AG04450 (cell line): ENCODE measurements at regions not wholly inside any gene's neighbourhood (a gene's known extent, or its start where the extent isn't known, plus 50 kb on each side); places are given as distances from the start of the nearest gene placed in this dataset.

ENCODE experiments used
- CTCF ChIA-PET: fragments of 300-600, 350-600 bp; formaldehyde crosslinking; extraction: SDS; loops from one replicate; lab custom pipeline; 2022; ENCODE audit warnings: antibody characterized with exemption, inconsistent platforms; lab: Charles Lee
- POLR2A ChIA-PET: fragments of 350-600 bp; formaldehyde crosslinking; extraction: SDS; loops from one replicate; lab custom pipeline; 2021; ENCODE audit warnings: antibody characterized with exemption, inconsistent platforms; lab: Yijun Ruan, JAX
- DNase-seq: peaks from one replicate; pipeline ENCODE4 v3.0.0-alpha.2; 2011; ENCODE audit warnings: low read depth, low spot score
- H3K27ac ChIP-seq: one replicate; pipeline ENCODE4 v1.5.1; 2012; ENCODE audit warnings: low read depth, low read length, control low read depth
- H3K27me3 ChIP-seq: one replicate; pipeline ENCODE4 v1.6.0; 2012; ENCODE audit warnings: low read length; ENCODE audit not compliant: control insufficient read depth, insufficient read depth
- H3K4me3 ChIP-seq: 2 replicates; pipeline ENCODE4 v1.5.1; 2011; ENCODE audit warnings: mild to moderate bottlenecking, low read depth, low read length, control low read depth
- H3K9me3 ChIP-seq: 2 replicates; pipeline ENCODE4 v1.5.1; 2012; ENCODE audit warnings: low read length; ENCODE audit not compliant: control insufficient read depth, insufficient read depth
- TF ChIP-seq, protein P1 (sequence below): IDR thresholded peaks from 2 replicates; pipeline ENCODE4 v1.5.1; 2011; ENCODE audit warnings: low read depth, low read length, control low read depth, inconsistent platforms

DNA sequence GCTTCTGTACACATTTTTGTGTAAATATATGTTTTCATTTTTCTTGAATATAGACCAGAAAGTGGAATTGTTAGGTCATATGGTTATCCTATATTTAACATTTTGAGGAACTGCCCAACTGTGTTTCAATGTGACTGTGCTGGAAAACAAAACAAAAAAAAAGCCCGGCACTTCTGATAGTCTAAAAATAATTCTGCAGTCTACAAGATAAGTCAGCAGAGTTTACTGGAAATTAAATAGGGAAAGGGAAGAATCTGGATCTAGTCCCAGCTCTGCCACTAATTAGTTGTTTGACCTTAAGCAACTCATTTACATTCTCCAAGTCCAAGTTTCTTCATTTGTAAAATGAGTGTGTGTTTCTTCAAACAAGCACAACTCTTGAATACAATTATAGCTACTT, 869.1 kb upstream of the B3GALT2 start:
- no peak overlapping the region for H3K4me3 ChIP-seq
- H3K27ac ChIP-seq: no peak overlapping the region
- TF ChIP-seq, protein P1, sequence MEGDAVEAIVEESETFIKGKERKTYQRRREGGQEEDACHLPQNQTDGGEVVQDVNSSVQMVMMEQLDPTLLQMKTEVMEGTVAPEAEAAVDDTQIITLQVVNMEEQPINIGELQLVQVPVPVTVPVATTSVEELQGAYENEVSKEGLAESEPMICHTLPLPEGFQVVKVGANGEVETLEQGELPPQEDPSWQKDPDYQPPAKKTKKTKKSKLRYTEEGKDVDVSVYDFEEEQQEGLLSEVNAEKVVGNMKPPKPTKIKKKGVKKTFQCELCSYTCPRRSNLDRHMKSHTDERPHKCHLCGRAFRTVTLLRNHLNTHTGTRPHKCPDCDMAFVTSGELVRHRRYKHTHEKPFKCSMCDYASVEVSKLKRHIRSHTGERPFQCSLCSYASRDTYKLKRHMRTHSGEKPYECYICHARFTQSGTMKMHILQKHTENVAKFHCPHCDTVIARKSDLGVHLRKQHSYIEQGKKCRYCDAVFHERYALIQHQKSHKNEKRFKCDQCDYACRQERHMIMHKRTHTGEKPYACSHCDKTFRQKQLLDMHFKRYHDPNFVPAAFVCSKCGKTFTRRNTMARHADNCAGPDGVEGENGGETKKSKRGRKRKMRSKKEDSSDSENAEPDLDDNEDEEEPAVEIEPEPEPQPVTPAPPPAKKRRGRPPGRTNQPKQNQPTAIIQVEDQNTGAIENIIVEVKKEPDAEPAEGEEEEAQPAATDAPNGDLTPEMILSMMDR: no peak
- ChIA-PET POLR2A (no interaction called here), CTCF (no interaction called here)
- no peak for DNase-seq
- H3K9me3 ChIP-seq: no peaks in the 10 kb centered on the region
- no peaks in the 10 kb centered on the region for H3K27me3 ChIP-seq

DNA sequence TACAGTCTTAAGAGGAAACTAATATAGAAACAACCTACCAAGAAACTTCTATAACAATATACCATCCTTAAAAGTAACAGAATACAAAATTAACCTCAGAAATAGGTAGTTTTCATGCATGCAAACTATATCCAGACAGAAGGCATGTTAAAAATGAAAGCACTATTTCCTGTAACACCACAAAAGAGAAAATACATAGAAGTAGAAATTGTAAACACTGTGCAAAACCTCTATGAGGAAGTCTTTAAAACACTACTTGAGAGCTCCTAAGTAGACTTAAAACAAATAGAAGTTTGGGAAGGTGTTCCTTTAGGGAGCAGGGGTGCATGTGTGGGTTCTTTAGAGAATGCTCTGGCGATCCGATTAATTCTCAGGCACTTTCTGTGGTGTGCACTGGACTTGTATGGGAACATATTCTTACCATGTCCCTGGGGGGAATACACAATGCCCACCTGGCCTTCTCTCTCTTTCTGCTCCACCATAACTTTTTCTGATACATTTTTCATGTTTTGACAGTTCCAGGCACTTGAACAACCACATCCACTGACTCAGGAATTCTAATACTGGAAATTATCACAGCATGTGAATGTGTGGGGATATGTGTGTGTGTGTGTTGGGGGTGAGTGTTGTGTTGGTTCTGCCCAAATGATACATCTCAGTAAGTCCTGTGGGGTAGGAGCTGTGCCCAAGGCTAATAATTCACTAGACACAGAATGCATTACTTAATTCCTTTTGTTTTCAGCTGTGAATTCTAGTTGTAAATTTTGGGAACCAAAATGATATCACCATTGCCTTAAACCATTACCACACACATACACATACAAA, 866.3 kb upstream of the B3GALT2 start:
- no peak overlapping the region for H3K27ac ChIP-seq
- H3K27me3 ChIP-seq: no peaks in the 10 kb centered on the region
- no peak for DNase-seq
- TF ChIP-seq, protein P1: no peak
- ChIA-PET POLR2A (no interaction called here), CTCF (no interaction called here)
- H3K9me3 ChIP-seq: no peaks in the 10 kb centered on the region
- no peak overlapping the region for H3K4me3 ChIP-seq

DNA sequence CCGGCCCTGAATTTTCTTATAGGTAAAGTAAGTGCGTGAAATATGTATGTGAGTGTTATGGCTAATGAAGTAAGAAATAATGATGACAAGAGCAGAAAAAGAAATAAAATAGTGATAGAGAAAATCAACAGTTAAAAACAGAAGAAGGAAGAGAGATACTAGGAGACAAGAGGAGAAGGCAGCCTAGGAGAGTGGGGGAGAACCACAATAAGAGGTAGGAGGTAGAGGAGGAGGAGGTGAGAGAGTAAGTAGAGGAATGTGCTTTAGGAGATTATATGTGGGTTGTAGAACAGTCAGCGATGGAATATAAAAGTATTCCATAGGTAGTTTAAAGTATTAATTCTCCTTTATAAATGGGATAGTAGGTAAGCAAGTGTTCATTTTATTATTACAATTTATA, 861.5 kb upstream of the B3GALT2 start:
- Histone ChIP-seq H3K27ac (no peak overlapping the region), H3K4me3 (no peak overlapping the region), H3K9me3 (no peaks in the 10 kb centered on the region), H3K27me3 (no peaks in the 10 kb centered on the region)
- ChIA-PET POLR2A (no interaction called here), CTCF (no interaction called here)
- DNase-seq: no peak
- TF ChIP-seq, protein P1: no peak

DNA sequence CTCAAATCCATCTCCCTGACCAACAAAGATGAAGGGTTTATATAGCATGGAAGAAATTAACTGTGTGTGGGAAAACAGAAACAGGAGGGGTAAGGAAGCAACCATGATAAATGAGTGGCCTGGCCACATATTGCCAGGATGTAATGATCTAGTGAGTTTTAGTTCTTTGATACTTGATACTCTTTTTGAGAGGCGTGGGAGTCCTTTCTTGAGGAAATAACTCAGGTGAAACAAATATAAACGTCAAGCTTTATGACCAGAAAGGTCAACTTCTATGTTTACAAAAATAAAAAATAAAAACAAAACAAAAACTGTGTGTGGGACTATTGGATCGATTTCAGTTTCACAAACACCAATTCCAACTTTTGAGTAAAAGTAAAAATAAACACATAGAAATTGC, 860.8 kb upstream of the B3GALT2 start:
- no peak overlapping the region for H3K4me3 ChIP-seq
- TF ChIP-seq, protein P1: no peak
- no peaks in the 10 kb centered on the region for H3K9me3 ChIP-seq
- ChIA-PET POLR2A (no interaction called here), CTCF (no interaction called here)
- no peak for DNase-seq
- H3K27me3 ChIP-seq: no peaks in the 10 kb centered on the region
- H3K27ac ChIP-seq: no peak overlapping the region

DNA sequence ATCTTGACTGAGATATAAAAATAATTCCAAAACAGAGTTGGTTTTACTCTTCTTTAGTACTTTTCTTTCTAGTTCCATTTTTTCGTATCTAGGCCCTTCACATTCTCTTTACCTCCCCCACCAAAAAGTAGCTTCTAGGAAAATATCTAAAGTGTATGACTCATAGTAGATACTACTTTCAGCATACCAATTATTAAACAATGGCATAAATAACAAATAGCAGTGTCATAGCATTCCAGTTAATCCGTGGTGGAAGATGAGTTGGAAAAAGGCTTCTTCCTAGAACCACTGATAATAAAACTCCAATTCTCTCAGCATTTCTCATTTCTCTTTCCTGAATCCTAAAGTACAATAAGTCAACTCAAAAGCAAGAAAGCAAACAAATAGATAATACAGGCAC, 859.0 kb upstream of the B3GALT2 start:
- peak; percentile 23 for DNase-seq
- H3K27me3 ChIP-seq: no peaks in the 10 kb centered on the region
- ChIA-PET CTCF (no interaction called here), POLR2A (no interaction called here)
- TF ChIP-seq, protein P1: no peak
- no peak overlapping the region for H3K27ac ChIP-seq
- no peak overlapping the region for H3K4me3 ChIP-seq
- H3K9me3 ChIP-seq: no peaks in the 10 kb centered on the region
